Stimulated activated effector memory CD8-positive, alpha-beta T cell treated with anti-CD3 and anti-CD28 coated beads, Interleukin-12 subunit alpha, Interleukin-12 subunit beta, amount 100 ng/mL, for 72 hours (primary cell): ENCODE measurements at regions not wholly inside any gene's neighbourhood (a gene's known extent, or its start where the extent isn't known, plus 50 kb on each side); places are given as distances from the start of the nearest gene placed in this dataset.
A peak's percentile ranks its signal among the peaks of the same experiment; 100 is the strongest.

Experiments
- ATAC-seq: fragments of 150-1000 bp; cut with Tn5 transposase; 2 replicates; pipeline ENCODE4 v1.10.0; 2021
- DNase-seq, 2 donors: peaks; one replicate each; pipeline ENCODE4 v3.0.0; 2021 to 2022; ENCODE audit warnings: low spot score in 2 of 2
- H3K27ac Mint-ChIP-seq: one replicate; pipeline ENCODE4 v1.8.0; 2022; ENCODE audit warnings: mild to moderate bottlenecking, mixed read lengths
- H3K36me3 Mint-ChIP-seq: one replicate; pipeline ENCODE4 v1.8.0; 2022; ENCODE audit warnings: mild to moderate bottlenecking, mixed read lengths
- H3K4me1 Mint-ChIP-seq: one replicate; pipeline ENCODE4 v1.8.0; 2022; ENCODE audit warnings: mixed read lengths
- H3K4me3 Mint-ChIP-seq: one replicate; pipeline ENCODE4 v1.8.0; 2022; ENCODE audit warnings: mild to moderate bottlenecking, mixed read lengths
- H3K9me3 Mint-ChIP-seq: one replicate; pipeline ENCODE4 v1.8.0; 2022; ENCODE audit warnings: mixed read lengths

- ATAC-seq (no peak), DNase-seq (no peak)
- H3K27ac Mint-ChIP-seq: no peak overlapping the region
- H3K4me1 Mint-ChIP-seq: no peaks in the 10 kb centered on the region
- no peaks in the 10 kb centered on the region for H3K9me3 Mint-ChIP-seq
- H3K36me3 Mint-ChIP-seq: no peaks in the 10 kb centered on the region
- no peak overlapping the region for H3K4me3 Mint-ChIP-seq
These were observed 125.9 kb downstream of the MAIP1 start for GRCh38 chr2:200081236-200081635.

- Mint-ChIP-seq H3K27ac (no peak overlapping the region), H3K4me1 (no peaks in the 10 kb centered on the region), H3K4me3 (no peak overlapping the region), H3K9me3 (no peaks in the 10 kb centered on the region), H3K36me3 (no peaks in the 10 kb centered on the region)
- no peak for ATAC-seq
- DNase-seq: no peak
These were observed 126.4 kb downstream of the MAIP1 start for GRCh38 chr2:200081811-200082210.

GRCh38 chr2:200084036-200084435 lies 128.7 kb downstream of the MAIP1 start:
- DNase-seq (no peak), ATAC-seq (no peak)
- no peaks in the 10 kb centered on the region for H3K36me3 Mint-ChIP-seq
- H3K4me1 Mint-ChIP-seq: no peaks in the 10 kb centered on the region
- H3K27ac Mint-ChIP-seq: no peak overlapping the region
- no peaks in the 10 kb centered on the region for H3K9me3 Mint-ChIP-seq
- no peak overlapping the region for H3K4me3 Mint-ChIP-seq

- H3K9me3 Mint-ChIP-seq: no peaks in the 10 kb centered on the region
These were observed 131.5 kb downstream of the MAIP1 start for GRCh38 chr2:200086911-200087310.

GRCh38 chr2:200087451-200087850 lies 132.1 kb downstream of the MAIP1 start:
- Mint-ChIP-seq H3K9me3 (no peaks in the 10 kb centered on the region), H3K27ac (no peak overlapping the region), H3K4me1 (no peaks in the 10 kb centered on the region), H3K36me3 (no peaks in the 10 kb centered on the region), H3K4me3 (no peak overlapping the region)
- peak in 1 of 2 donors; percentile 30 for DNase-seq
- peak; percentile 12 for ATAC-seq

More at GRCh38 chr2:200086911-200087310, 131.5 kb downstream of the MAIP1 start:
- ATAC-seq: no peak
- no peak overlapping the region for H3K4me3 Mint-ChIP-seq
- no peaks in the 10 kb centered on the region for H3K36me3 Mint-ChIP-seq
- no peak overlapping the region for H3K27ac Mint-ChIP-seq
- peak in 1 of 2 donors; percentile 8 for DNase-seq
- H3K4me1 Mint-ChIP-seq: no peaks in the 10 kb centered on the region

GRCh38 chr2:200089040-200089755 lies 133.8 kb downstream of the MAIP1 start:
- Mint-ChIP-seq H3K9me3 (no peaks in the 10 kb centered on the region), H3K36me3 (no peaks in the 10 kb centered on the region), H3K4me1 (no peaks in the 10 kb centered on the region), H3K27ac (no peak overlapping the region), H3K4me3 (no peak overlapping the region)
- no peak for ATAC-seq
- DNase-seq: peak in 1 of 2 donors; percentile 3

- H3K4me3 Mint-ChIP-seq: no peak overlapping the region
- H3K27ac Mint-ChIP-seq: no peak overlapping the region
- no peaks in the 10 kb centered on the region for H3K4me1 Mint-ChIP-seq
- H3K9me3 Mint-ChIP-seq: no peaks in the 10 kb centered on the region
- no peak for DNase-seq
- ATAC-seq: no peak
- H3K36me3 Mint-ChIP-seq: no peaks in the 10 kb centered on the region
These were observed 134.4 kb downstream of the MAIP1 start for GRCh38 chr2:200089756-200090109.

- ATAC-seq: no peak
- peak in 1 of 2 donors; percentile 20 for DNase-seq
- Mint-ChIP-seq H3K9me3 (no peaks in the 10 kb centered on the region), H3K4me1 (no peaks in the 10 kb centered on the region), H3K36me3 (no peaks in the 10 kb centered on the region), H3K27ac (no peak overlapping the region), H3K4me3 (no peak overlapping the region)
These were observed 135.3 kb downstream of the MAIP1 start for GRCh38 chr2:200090683-200091082.

GRCh38 chr2:200091126-200091525 lies 135.7 kb downstream of the MAIP1 start:
- no peaks in the 10 kb centered on the region for H3K4me1 Mint-ChIP-seq
- H3K27ac Mint-ChIP-seq: no peak overlapping the region
- DNase-seq (no peak), ATAC-seq (no peak)
- H3K9me3 Mint-ChIP-seq: no peaks in the 10 kb centered on the region
- no peak overlapping the region for H3K4me3 Mint-ChIP-seq
- no peaks in the 10 kb centered on the region for H3K36me3 Mint-ChIP-seq

GRCh38 chr2:200092235-200092634 lies 136.9 kb downstream of the MAIP1 start:
- H3K4me1 Mint-ChIP-seq: no peaks in the 10 kb centered on the region
- no peak for ATAC-seq
- H3K9me3 Mint-ChIP-seq: no peaks in the 10 kb centered on the region
- no peak overlapping the region for H3K27ac Mint-ChIP-seq
- no peaks in the 10 kb centered on the region for H3K36me3 Mint-ChIP-seq
- no peak overlapping the region for H3K4me3 Mint-ChIP-seq
- no peak for DNase-seq

- DNase-seq (peak in 1 of 2 donors; percentile 40), ATAC-seq (no peak)
- H3K4me3 Mint-ChIP-seq: no peak overlapping the region
These were observed 140.1 kb downstream of the MAIP1 start for GRCh38 chr2:200095436-200095835.

GRCh38 chr2:200099256-200099655 lies 143.9 kb downstream of the MAIP1 start:
- no peaks in the 10 kb centered on the region for H3K4me1 Mint-ChIP-seq
- no peaks in the 10 kb centered on the region for H3K9me3 Mint-ChIP-seq
- H3K4me3 Mint-ChIP-seq: no peak overlapping the region
- H3K27ac Mint-ChIP-seq: no peak overlapping the region
- no peaks in the 10 kb centered on the region for H3K36me3 Mint-ChIP-seq
- ATAC-seq: no peak
- DNase-seq: peak in 1 of 2 donors; percentile 23

More at GRCh38 chr2:200095436-200095835, 140.1 kb downstream of the MAIP1 start:
- Mint-ChIP-seq H3K27ac (no peak overlapping the region), H3K9me3 (no peaks in the 10 kb centered on the region), H3K36me3 (no peaks in the 10 kb centered on the region), H3K4me1 (no peaks in the 10 kb centered on the region)

GRCh38 chr2:200100027-200100426 lies 144.6 kb downstream of the MAIP1 start:
- ATAC-seq (no peak), DNase-seq (no peak)
- H3K4me3 Mint-ChIP-seq: no peak overlapping the region
- no peak overlapping the region for H3K27ac Mint-ChIP-seq
- no peaks in the 10 kb centered on the region for H3K9me3 Mint-ChIP-seq
- H3K4me1 Mint-ChIP-seq: no peaks in the 10 kb centered on the region
- no peaks in the 10 kb centered on the region for H3K36me3 Mint-ChIP-seq

GRCh38 chr2:200101922-200102321 lies 146.5 kb downstream of the MAIP1 start:
- Mint-ChIP-seq H3K27ac (no peak overlapping the region), H3K4me1 (no peaks in the 10 kb centered on the region), H3K9me3 (no peaks in the 10 kb centered on the region), H3K36me3 (no peaks in the 10 kb centered on the region), H3K4me3 (no peak overlapping the region)
- DNase-seq: peak in 1 of 2 donors; percentile 6
- no peak for ATAC-seq

- Mint-ChIP-seq H3K27ac (no peak overlapping the region), H3K4me1 (no peaks in the 10 kb centered on the region), H3K4me3 (no peak overlapping the region), H3K36me3 (no peaks in the 10 kb centered on the region), H3K9me3 (no peaks in the 10 kb centered on the region)
- DNase-seq: no peak
- no peak for ATAC-seq
These were observed 147.6 kb downstream of the MAIP1 start for GRCh38 chr2:200102971-200103370.

- no peak for ATAC-seq
- peak in 1 of 2 donors; percentile 4 for DNase-seq
- H3K36me3 Mint-ChIP-seq: no peaks in the 10 kb centered on the region
- no peak overlapping the region for H3K27ac Mint-ChIP-seq
- H3K4me1 Mint-ChIP-seq: no peaks in the 10 kb centered on the region
- H3K4me3 Mint-ChIP-seq: no peak overlapping the region
- H3K9me3 Mint-ChIP-seq: no peaks in the 10 kb centered on the region
These were observed 148.6 kb downstream of the MAIP1 start for GRCh38 chr2:200104015-200104414.
